H9 (cell line): ENCODE measurements at regions not wholly inside any gene's neighbourhood (a gene's known extent, or its start where the extent isn't known, plus 50 kb on each side); places are given as distances from the start of the nearest gene placed in this dataset.

Source experiments
- DNase-seq: peaks from one replicate; pipeline ENCODE4 v3.0.0-alpha.2; 2017
- H2AFZ ChIP-seq: one replicate; pipeline ENCODE4 v1.6.1; 2013; ENCODE audit warnings: mild to moderate bottlenecking, low read length, control low read depth, moderate library complexity
- H2AK5ac ChIP-seq: 2 replicates; pipeline ENCODE4 v1.6.1; 2013; ENCODE audit warnings: low read length, control low read depth, mixed read lengths; ENCODE audit not compliant: insufficient read length
- H2BK120ac ChIP-seq: one replicate; pipeline ENCODE4 v1.6.1; 2013; ENCODE audit warnings: low read depth, mild to moderate bottlenecking, low read length, control low read depth, inconsistent platforms; ENCODE audit not compliant: poor library complexity, severe bottlenecking
- H2BK12ac ChIP-seq: 2 replicates; pipeline ENCODE4 v1.6.1; 2013; ENCODE audit warnings: low read length, control low read depth, mixed read lengths, low read depth; ENCODE audit not compliant: insufficient read length
- H2BK15ac ChIP-seq: 2 replicates; pipeline ENCODE4 v1.6.1; 2013; ENCODE audit warnings: low read depth, low read length, control low read depth
- H2BK20ac ChIP-seq: one replicate; pipeline ENCODE4 v1.6.1; 2013; ENCODE audit warnings: low read depth, mild to moderate bottlenecking, low read length, control low read depth, inconsistent platforms; ENCODE audit not compliant: poor library complexity, severe bottlenecking
- H2BK5ac ChIP-seq: 2 replicates; pipeline ENCODE4 v1.6.1; 2013; ENCODE audit warnings: low read length, control low read depth, mixed read lengths; ENCODE audit not compliant: insufficient read length
- H3K14ac ChIP-seq: 2 replicates; pipeline ENCODE4 v1.6.1; 2013; ENCODE audit warnings: low read length, control low read depth; ENCODE audit not compliant: insufficient read depth
- H3K18ac ChIP-seq: 2 replicates; pipeline ENCODE4 v1.6.1; 2013; ENCODE audit warnings: low read depth, mild to moderate bottlenecking, mixed read lengths, low read length, control low read depth; ENCODE audit not compliant: insufficient read length
- H3K23ac ChIP-seq: 2 replicates; pipeline ENCODE4 v1.6.1; 2013; ENCODE audit warnings: low read length, control low read depth, mixed read lengths, low read depth; ENCODE audit not compliant: insufficient read length
- H3K23me2 ChIP-seq: 2 replicates; pipeline ENCODE4 v1.6.1; 2013; ENCODE audit warnings: low read depth, mild to moderate bottlenecking, mixed read lengths, low read length, control low read depth; ENCODE audit not compliant: insufficient read length, poor library complexity, severe bottlenecking
- H3K27ac ChIP-seq: 2 replicates; pipeline ENCODE4 v1.5.1; 2013; ENCODE audit warnings: low read length, control low read depth, mixed read lengths, low read depth; ENCODE audit not compliant: insufficient read length
- H3K27me3 ChIP-seq: 2 replicates; pipeline ENCODE4 v1.6.1; 2013; ENCODE audit warnings: low read length, control low read depth, inconsistent platforms; ENCODE audit not compliant: insufficient read depth
- H3K4ac ChIP-seq: 2 replicates; pipeline ENCODE4 v1.6.1; 2013; ENCODE audit warnings: low read depth, mild to moderate bottlenecking, control low read depth, inconsistent platforms, low read length, moderate library complexity
- H3K4me1 ChIP-seq: 2 replicates; pipeline ENCODE4 v1.6.1; 2013; ENCODE audit warnings: low read length, control low read depth, inconsistent platforms; ENCODE audit not compliant: insufficient read depth
- H3K4me2 ChIP-seq: 2 replicates; pipeline ENCODE4 v1.6.1; 2013; ENCODE audit warnings: low read length, control low read depth, mixed read lengths; ENCODE audit not compliant: insufficient read length, insufficient read depth
- H3K56ac ChIP-seq: 2 replicates; pipeline ENCODE4 v1.6.1; 2013; ENCODE audit warnings: low read depth, mild to moderate bottlenecking, mixed read lengths, low read length, control low read depth; ENCODE audit not compliant: insufficient read length
- H3K79me1 ChIP-seq: 2 replicates; pipeline ENCODE4 v1.6.1; 2013; ENCODE audit warnings: low read depth, mild to moderate bottlenecking, moderate library complexity, low read length, control low read depth, inconsistent platforms; ENCODE audit not compliant: insufficient read depth, poor library complexity, severe bottlenecking
- H3K79me2 ChIP-seq: 2 replicates; pipeline ENCODE4 v1.6.1; 2013; ENCODE audit warnings: low read length, control low read depth, inconsistent platforms; ENCODE audit not compliant: insufficient read depth
- H3K9ac ChIP-seq: 2 replicates; pipeline ENCODE4 v1.6.1; 2013; ENCODE audit warnings: low read length, control low read depth, mixed read lengths; ENCODE audit not compliant: insufficient read length; ENCODE audit errors: extremely low read depth
- H3K9me3 ChIP-seq: one replicate; pipeline ENCODE4 v1.6.1; 2013; ENCODE audit warnings: low read depth, low read length, inconsistent platforms; ENCODE audit not compliant: control insufficient read depth
- H3T11ph ChIP-seq: one replicate; pipeline ENCODE4 v1.6.1; 2013; ENCODE audit warnings: mild to moderate bottlenecking, low read length, control low read depth, inconsistent platforms
- H4K20me1 ChIP-seq: one replicate; pipeline ENCODE4 v1.6.1; 2013; ENCODE audit not compliant: control insufficient read depth, insufficient read length, insufficient read depth
- H4K5ac ChIP-seq: 2 replicates; pipeline ENCODE4 v1.6.1; 2013; ENCODE audit warnings: low read depth, mild to moderate bottlenecking, mixed read lengths, low read length, control low read depth; ENCODE audit not compliant: insufficient read length
- H4K8ac ChIP-seq: replicated peaks from 2 replicates; pipeline ENCODE4 v1.6.1; 2013; ENCODE audit warnings: low read length, control low read depth, mixed read lengths, low read depth; ENCODE audit not compliant: insufficient read length
- H4K91ac ChIP-seq: 2 replicates; pipeline ENCODE4 v1.6.1; 2013; ENCODE audit warnings: low read depth, mild to moderate bottlenecking, moderate library complexity, mixed read lengths, low read length, control low read depth; ENCODE audit not compliant: insufficient read length
- H3K27ac Mint-ChIP-seq, 3 experiments: 2 replicates in 2 of 3; 3 replicates in 1 of 3; pipeline ENCODE4 v1.8.0; 2020 to 2021; ENCODE audit warnings: mixed read lengths in 3 of 3, mild to moderate bottlenecking in 1 of 3, moderate library complexity in 1 of 3
- H3K27me3 Mint-ChIP-seq: 2 replicates; pipeline ENCODE4 v1.8.0; 2021; ENCODE audit warnings: low read depth, mild to moderate bottlenecking, moderate library complexity, mixed read lengths
- H3K36me3 Mint-ChIP-seq, 3 experiments: 2 replicates in 2 of 3; 3 replicates in 1 of 3; pipeline ENCODE4 v1.8.0; 2020 to 2021; ENCODE audit warnings: low read depth in 3 of 3, mixed read lengths in 3 of 3; ENCODE audit not compliant: insufficient read depth in 1 of 3
- H3K4me1 Mint-ChIP-seq, 2 experiments: 2 replicates each; pipeline ENCODE4 v1.8.0; 2020; ENCODE audit warnings: mixed read lengths in 2 of 2
- H3K4me3 Mint-ChIP-seq, 2 experiments: 2 replicates in 1 of 2; 3 replicates in 1 of 2; pipeline ENCODE4 v1.8.0; 2020 to 2021; ENCODE audit warnings: mild to moderate bottlenecking in 2 of 2, mixed read lengths in 2 of 2, moderate library complexity in 1 of 2
- H3K9me3 Mint-ChIP-seq, 2 experiments: 2 replicates in 1 of 2; 3 replicates in 1 of 2; pipeline ENCODE4 v1.8.0; 2020; ENCODE audit warnings: mild to moderate bottlenecking in 2 of 2, mixed read lengths in 2 of 2, moderate library complexity in 1 of 2
- CTCF ChIP-seq: fragments of 200-600 bp; sonication (generic); conservative IDR thresholded peaks from 3 replicates; pipeline ENCODE4 v1.8.0; 2021; ENCODE audit warnings: antibody characterized with exemption, mild to moderate bottlenecking

- Histone ChIP-seq H3K9me3 (no peaks in the 10 kb centered on the region), H2BK120ac (no peak overlapping the region), H2BK15ac (no peak overlapping the region), H3K79me2 (no peaks in the 10 kb centered on the region), H2BK5ac (no peak overlapping the region), H2AK5ac (no peak overlapping the region), H4K91ac (no peak overlapping the region), H3K4me2 (no peak overlapping the region), H3K4ac (no peak overlapping the region), H3K18ac (no peak overlapping the region), H4K20me1 (no peaks in the 10 kb centered on the region), H3K14ac (no peak overlapping the region), H3K9ac (no peak overlapping the region), H3K23ac (no peak overlapping the region), H2BK20ac (no peak overlapping the region), H2BK12ac (no peak overlapping the region), H4K8ac (no peak overlapping the region), H3K56ac (no peak overlapping the region), H4K5ac (no peak overlapping the region), H3K4me1 (no peaks in the 10 kb centered on the region), H3K23me2 (no peaks in the 10 kb centered on the region), H2AFZ (no peak overlapping the region), H3K27ac (no peak overlapping the region), H3K27me3 (no peaks in the 10 kb centered on the region), H3K79me1 (no peaks in the 10 kb centered on the region), H3T11ph (no peak overlapping the region)
- Mint-ChIP-seq H3K36me3 (no peaks in the 10 kb centered on the region), H3K27ac (no peak overlapping the region), H3K4me1 (no peaks in the 10 kb centered on the region), H3K27me3 (no peaks in the 10 kb centered on the region), H3K4me3 (no peak overlapping the region), H3K9me3 (0 out of 5 replicates have a peak, but pooled peaks cover 0 to 2% of the 10 kb centered on the region in 2 experiments)
- no peak for DNase-seq
- no peak for TF ChIP-seq CTCF
Observed at GRCh38 chr1:195574511-195574910, 1033.7 kb downstream of the KCNT2 start.
